22Rv1 (cell line): ENCODE measurements at regions not wholly inside any gene's neighbourhood (a gene's known extent, or its start where the extent isn't known, plus 50 kb on each side); places are given as distances from the start of the nearest gene placed in this dataset.

Experiments
- H3K27ac ChIP-seq: fragments of 450-650 bp; 2 replicates; pipeline ENCODE4 v1.5.1; 2017
- CTCF ChIP-seq: fragments of 450-650 bp; IDR thresholded peaks from 2 replicates; pipeline ENCODE4 v1.5.1; 2017; ENCODE audit warnings: mild to moderate bottlenecking
- ZFX ChIP-seq: fragments of 450-650 bp; IDR thresholded peaks from 2 replicates; pipeline ENCODE4 v1.6.1; 2017; ENCODE audit warnings: antibody characterized with exemption, borderline replicate concordance

GRCh38 chr15:100818927-100819326, 60.7 kb upstream of the ALDH1A3 start:
- H3K27ac ChIP-seq, result no peak overlapping the region
- no peak for TF ChIP-seq ZFX
- no peak for TF ChIP-seq CTCF

- H3K27ac ChIP-seq, result no peak overlapping the region
Observed at GRCh38 chr15:100820528-100820927, 59.1 kb upstream of the ALDH1A3 start.

GRCh38 chr15:100821327-100821726, 58.3 kb upstream of the ALDH1A3 start:
- no peak overlapping the region for H3K27ac ChIP-seq
- TF ChIP-seq CTCF, result no peak

More at GRCh38 chr15:100820528-100820927, 59.1 kb upstream of the ALDH1A3 start:
- TF ChIP-seq CTCF (no peak), ZFX (no peak)

GRCh38 chr15:100824211-100824610, 55.4 kb upstream of the ALDH1A3 start:
- no peak overlapping the region for H3K27ac ChIP-seq
- no peak for TF ChIP-seq ZFX
- TF ChIP-seq CTCF, result no peak

GRCh38 chr15:100829457-100829856, 50.2 kb upstream of the ALDH1A3 start:
- H3K27ac ChIP-seq, result no peak overlapping the region
- no peak for TF ChIP-seq CTCF
